ENCODE measurements at regions not wholly inside any gene's neighbourhood (a gene's known extent, or its start where the extent isn't known, plus 50 kb on each side); places are given as distances from the start of the nearest gene placed in this dataset.
A peak's percentile ranks its signal among the peaks of the same experiment; 100 is the strongest.

- Histone ChIP-seq H3K9ac (ENCODE audit: low read depth in 2 of 2, low read length in 2 of 2) (no peak overlapping the region), H3K27ac (no peak overlapping the region), H3K9me3 (no peaks in the 10 kb centered on the region), H3K4me1 (no peaks in the 10 kb centered on the region), H3K36me3 (no peaks in the 10 kb centered on the region), H3K27me3 (no peaks in the 10 kb centered on the region), H3K4me3 (no peak overlapping the region)
- DNase-seq: no peak
- intact Hi-C loops (cut with DNase I): no loop called here
- no peak for TF ChIP-seq CTCF (IDR thresholded peaks at IDR 0.05)
Observed at GRCh38 chr6:16948396-16948795, 153.5 kb upstream of the STMND1 start.

DNA sequence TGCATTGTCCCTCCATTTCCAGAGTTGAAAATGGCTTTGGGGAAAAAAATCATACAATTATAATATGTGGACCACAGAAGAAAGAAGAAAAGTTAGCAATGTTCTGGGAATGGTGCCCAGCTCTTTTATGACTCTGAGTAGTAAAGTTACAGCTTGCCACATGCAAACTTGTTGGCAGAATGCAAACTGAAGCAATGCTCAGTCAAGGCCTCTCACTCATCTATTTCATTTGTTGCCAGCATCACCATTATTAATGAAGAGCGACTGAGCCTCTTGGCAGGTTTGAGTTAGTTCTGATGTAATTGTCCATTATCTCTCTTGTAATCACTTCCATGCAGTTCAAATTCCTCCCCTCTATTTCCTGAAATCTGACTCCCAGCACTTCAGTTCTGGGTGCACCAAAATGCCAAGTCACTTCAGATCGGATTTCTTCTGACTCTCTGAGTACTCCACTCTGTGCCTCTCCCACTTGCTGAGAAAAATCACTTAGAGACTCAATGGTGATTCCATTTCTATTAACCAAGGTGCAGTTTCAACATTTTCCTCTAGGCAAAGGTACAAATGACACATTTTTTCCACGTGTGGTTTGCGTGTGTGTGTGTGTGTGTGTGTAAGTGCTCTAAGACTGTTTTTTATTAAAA lies 154.4 kb upstream of the STMND1 start:
- Histone ChIP-seq H3K4me1 (no peaks in the 10 kb centered on the region), H3K9ac (ENCODE audit: low read depth in 2 of 2, low read length in 2 of 2) (no peak overlapping the region), H3K4me3 (no peak overlapping the region), H3K36me3 (no peaks in the 10 kb centered on the region), H3K27me3 (no peaks in the 10 kb centered on the region), H3K27ac (no peak overlapping the region), H3K9me3 (no peaks in the 10 kb centered on the region)
- intact Hi-C loops (cut with DNase I): no loop called here
- DNase-seq: peak; percentile 33
- no peak for TF ChIP-seq CTCF (IDR thresholded peaks at IDR 0.05)

- Histone ChIP-seq H3K36me3 (no peaks in the 10 kb centered on the region), H3K27me3 (no peaks in the 10 kb centered on the region), H3K4me3 (no peak overlapping the region), H3K4me1 (no peaks in the 10 kb centered on the region), H3K9me3 (no peaks in the 10 kb centered on the region), H3K9ac (ENCODE audit: low read depth in 2 of 2, low read length in 2 of 2) (no peak overlapping the region), H3K27ac (no peak overlapping the region)
- no peak for DNase-seq
- intact Hi-C loops (cut with DNase I): no loop called here
- no peak for TF ChIP-seq CTCF (IDR thresholded peaks at IDR 0.05)
Observed at GRCh38 chr6:16944596-16944995, 157.3 kb upstream of the STMND1 start.

DNA sequence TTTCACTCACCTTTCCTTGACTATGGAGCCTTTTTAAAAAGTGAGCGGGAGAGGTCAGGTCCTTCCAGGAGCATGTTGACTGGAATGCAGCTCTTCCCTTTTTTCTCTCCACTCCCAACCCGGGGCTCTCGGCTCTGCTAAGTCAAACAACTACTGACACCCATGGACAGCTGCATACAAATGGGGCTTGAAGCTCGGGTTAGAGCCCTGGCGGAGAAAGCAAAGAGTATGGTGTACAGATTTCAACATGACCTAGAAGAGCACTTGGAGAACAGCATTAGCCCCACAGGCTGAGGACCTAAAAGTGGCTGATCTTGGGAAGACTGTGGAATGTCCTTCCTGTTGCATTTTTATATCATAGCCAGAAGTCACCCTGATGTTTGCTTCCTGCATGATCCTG lies 162.0 kb upstream of the STMND1 start:
- Histone ChIP-seq H3K9ac (ENCODE audit: low read depth in 2 of 2, low read length in 2 of 2) (no peak overlapping the region), H3K4me3 (no peak overlapping the region), H3K9me3 (no peaks in the 10 kb centered on the region), H3K4me1 (no peaks in the 10 kb centered on the region), H3K27me3 (no peaks in the 10 kb centered on the region), H3K36me3 (no peaks in the 10 kb centered on the region), H3K27ac (no peak overlapping the region)
- intact Hi-C loops (cut with DNase I): no loop called here
- no peak for TF ChIP-seq CTCF (IDR thresholded peaks at IDR 0.05)
- DNase-seq: no peak

GRCh38 chr6:16939351-16939750 lies 162.5 kb upstream of the STMND1 start:
- no peaks in the 10 kb centered on the region for H3K36me3 ChIP-seq
- DNase-seq: no peak
- H3K9me3 ChIP-seq: no peaks in the 10 kb centered on the region
- intact Hi-C loops (cut with DNase I): no loop called here
- no peak overlapping the region for H3K9ac ChIP-seq (ENCODE audit: low read depth in 2 of 2, low read length in 2 of 2)
- H3K27me3 ChIP-seq: no peaks in the 10 kb centered on the region
- H3K27ac ChIP-seq: no peak overlapping the region
- TF ChIP-seq CTCF (IDR thresholded peaks at IDR 0.05): no peak
- H3K4me3 ChIP-seq: no peak overlapping the region
- no peaks in the 10 kb centered on the region for H3K4me1 ChIP-seq
